Caco-2 (cell line): ENCODE measurements at regions not wholly inside any gene's neighbourhood (a gene's known extent, or its start where the extent isn't known, plus 50 kb on each side); places are given as distances from the start of the nearest gene placed in this dataset.

ENCODE experiments used
- BruUV-seq: library from RNA; stranded (reverse); fragments of 400-500 nt; replicated peaks from 2 replicates; lab custom pipeline; 2021; lab: Mats Ljungman, UMichigan
- CTCF ChIA-PET: fragments of 300-600 bp; sonication (Branson Sonifier 250); formaldehyde crosslinking; loops from one replicate; lab custom pipeline; 2022; ENCODE audit warnings: antibody characterized with exemption; lab: Charles Lee
- POLR2A ChIA-PET: fragments of 300-600 bp; sonication (Branson Sonifier 250); formaldehyde crosslinking; loops from one replicate; lab custom pipeline; 2022; ENCODE audit warnings: antibody characterized with exemption; lab: Charles Lee
- DNase-seq, 2 experiments: peaks; one replicate each; pipeline versions ENCODE4 v3.0.0 to v3.0.0-alpha.2; 2020 to 2022
- H3K27me3 ChIP-seq: replicated peaks from 2 replicates; pipeline ENCODE4 v1.6.0; 2011; ENCODE audit warnings: low read length; ENCODE audit not compliant: control insufficient read depth, insufficient read depth
- H3K36me3 ChIP-seq: 2 replicates; pipeline ENCODE4 v1.5.1; 2011; ENCODE audit warnings: low read length; ENCODE audit not compliant: control insufficient read depth, insufficient read depth
- H3K4me1 ChIP-seq: fragments of 250-450 bp; sonication (Bioruptor Pico); 2 replicates; pipeline ENCODE4 v1.5.1; 2020; ENCODE audit warnings: mild to moderate bottlenecking
- H3K4me3 ChIP-seq: 2 replicates; pipeline ENCODE4 v1.5.1; 2011; ENCODE audit warnings: low read depth, mild to moderate bottlenecking, control low read depth, low read length
- H3K9me3 ChIP-seq: fragments of 250-450 bp; sonication (Bioruptor Pico); 2 replicates; pipeline ENCODE4 v1.5.1; 2020; ENCODE audit warnings: mild to moderate bottlenecking, moderate library complexity
- H3K27ac Mint-ChIP-seq: one replicate; pipeline ENCODE4 v1.8.0; 2022; ENCODE audit warnings: mixed read lengths; ENCODE audit not compliant: unreplicated experiment
- H3K27me3 Mint-ChIP-seq: one replicate; pipeline ENCODE4 v1.8.0; 2022; ENCODE audit warnings: mixed read lengths; ENCODE audit not compliant: insufficient read depth, unreplicated experiment
- H3K36me3 Mint-ChIP-seq: one replicate; pipeline ENCODE4 v1.8.0; 2022; ENCODE audit warnings: mild to moderate bottlenecking, mixed read lengths; ENCODE audit not compliant: insufficient read depth, unreplicated experiment
- H3K4me1 Mint-ChIP-seq: one replicate; pipeline ENCODE4 v1.8.0; 2022; ENCODE audit warnings: low read depth, mixed read lengths; ENCODE audit not compliant: unreplicated experiment
- H3K4me3 Mint-ChIP-seq: one replicate; pipeline ENCODE4 v1.8.0; 2022; ENCODE audit warnings: mild to moderate bottlenecking, moderate library complexity, mixed read lengths; ENCODE audit not compliant: unreplicated experiment
- H3K9me3 Mint-ChIP-seq: one replicate; pipeline ENCODE4 v1.8.0; 2022; ENCODE audit warnings: mixed read lengths; ENCODE audit not compliant: unreplicated experiment
- CTCF ChIP-seq, 2 experiments: fragments of 200-600 bp in 1 of 2; IDR thresholded peaks; 1 replicate in 1 of 2; 2 replicates in 1 of 2; pipeline versions ENCODE4 v1.5.1 to v1.8.0; 2011 to 2022; ENCODE audit warnings: antibody characterized with exemption in 1 of 2, control low read depth in 1 of 2, inconsistent platforms in 1 of 2, low read depth in 1 of 2, low read length in 1 of 2, mild to moderate bottlenecking in 1 of 2, moderate library complexity in 1 of 2; ENCODE audit not compliant: insufficient read depth in 1 of 2, severe bottlenecking in 1 of 2, unreplicated experiment in 1 of 2
- intact Hi-C: fragments of 100-400 bp; cut with micrococcal nuclease; formaldehyde crosslinking; loops from one replicate; pipeline ENCODE4 v1.10.0; 2022; ENCODE audit not compliant: unreplicated experiment

- POLR2A ChIA-PET: no interaction called here
- DNase-seq: no peak
- Mint-ChIP-seq H3K9me3 (peaks cover 9% of the 10 kb centered on the region), H3K27me3 (peaks cover 9% of the 10 kb centered on the region), H3K27ac (no peak overlapping the region), H3K4me1 (no peaks in the 10 kb centered on the region), H3K36me3 (no peaks in the 10 kb centered on the region), H3K4me3 (no peak overlapping the region)
- CTCF ChIA-PET: no interaction called here
- BruUV-seq: no TSS peak
- no peaks in the 10 kb centered on the region; the same call in 1 of the 2 replicates for H3K27me3 ChIP-seq
- TF ChIP-seq CTCF (IDR thresholded peaks at IDR 0.05; ENCODE audit: insufficient read depth in 1 of 2, low read depth in 1 of 2, low read length in 1 of 2, severe bottlenecking in 1 of 2, unreplicated experiment in 1 of 2): no peak
- no peaks in the 10 kb centered on the region for H3K36me3 ChIP-seq
- no peaks in the 10 kb centered on the region for H3K4me1 ChIP-seq
- no peaks in the 10 kb centered on the region for H3K9me3 ChIP-seq
- intact Hi-C loops: no loop called here
- no peak overlapping the region for H3K4me3 ChIP-seq
Measured at GRCh38 chr5:158063052-158063451, 204.1 kb upstream of the CLINT1 start.

DNA sequence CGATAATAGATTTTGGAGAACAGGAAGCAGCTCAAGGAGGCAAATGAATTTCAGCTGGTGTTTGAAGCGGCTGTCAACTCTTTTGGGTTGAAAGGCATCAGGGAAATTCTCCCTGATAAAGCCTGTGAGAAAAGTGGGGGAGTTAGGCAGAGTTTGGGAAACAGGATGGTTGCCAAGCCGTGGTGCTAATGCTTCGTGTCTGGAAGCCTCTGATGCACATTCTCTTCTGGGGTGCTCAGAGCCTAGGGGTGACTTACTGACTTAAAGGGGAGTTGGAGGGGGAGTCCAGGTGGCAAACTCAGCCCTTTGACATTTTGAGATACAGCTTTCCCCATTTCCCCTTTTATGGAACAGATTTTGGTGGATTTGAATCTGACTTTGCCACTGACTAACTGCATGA is 202.5 kb upstream of the CLINT1 start:
- no peak overlapping the region for H3K27ac Mint-ChIP-seq
- CTCF ChIA-PET: no interaction called here
- no peak for DNase-seq
- BruUV-seq: no TSS peak
- intact Hi-C loops: no loop called here
- no peaks in the 10 kb centered on the region for H3K4me1 Mint-ChIP-seq
- Histone ChIP-seq H3K9me3 (no peaks in the 10 kb centered on the region), H3K4me1 (no peaks in the 10 kb centered on the region), H3K27me3 (no peaks in the 10 kb centered on the region; the same call in 1 of the 2 replicates), H3K36me3 (no peaks in the 10 kb centered on the region), H3K4me3 (no peak overlapping the region)
- H3K4me3 Mint-ChIP-seq: no peak overlapping the region
- H3K27me3 Mint-ChIP-seq: peaks cover 12% of the 10 kb centered on the region
- no peak for TF ChIP-seq CTCF (IDR thresholded peaks at IDR 0.05; ENCODE audit: insufficient read depth in 1 of 2, low read depth in 1 of 2, low read length in 1 of 2, severe bottlenecking in 1 of 2, unreplicated experiment in 1 of 2)
- POLR2A ChIA-PET: no interaction called here
- peaks cover 4% of the 10 kb centered on the region for H3K9me3 Mint-ChIP-seq
- H3K36me3 Mint-ChIP-seq: no peaks in the 10 kb centered on the region

- Mint-ChIP-seq H3K4me1 (no peaks in the 10 kb centered on the region), H3K36me3 (no peaks in the 10 kb centered on the region), H3K27me3 (peaks cover 12% of the 10 kb centered on the region), H3K4me3 (no peak overlapping the region), H3K27ac (no peak overlapping the region), H3K9me3 (no peaks in the 10 kb centered on the region)
- Histone ChIP-seq H3K27me3 (no peaks in the 10 kb centered on the region; the same call in 1 of the 2 replicates), H3K4me1 (no peaks in the 10 kb centered on the region), H3K36me3 (no peaks in the 10 kb centered on the region), H3K9me3 (no peaks in the 10 kb centered on the region), H3K4me3 (no peak overlapping the region)
- POLR2A ChIA-PET: no interaction called here
- no peak for TF ChIP-seq CTCF (IDR thresholded peaks at IDR 0.05; ENCODE audit: insufficient read depth in 1 of 2, low read depth in 1 of 2, low read length in 1 of 2, severe bottlenecking in 1 of 2, unreplicated experiment in 1 of 2)
- CTCF ChIA-PET: interaction anchor here (0.5 to 1.4 kb wide), 2 partner anchors 15 to 487 kb away, joined by 3 to 6 read pairs; no protein-coding TSS in a partner anchor
- BruUV-seq: no TSS peak
- intact Hi-C loops: no loop called here
- no peak for DNase-seq
Measured at GRCh38 chr5:158060212-158060611, 201.3 kb upstream of the CLINT1 start.
